HTR-8/SVneo (cell line): ENCODE measurements at regions not wholly inside any gene's neighbourhood (a gene's known extent, or its start where the extent isn't known, plus 50 kb on each side); places are given as distances from the start of the nearest gene placed in this dataset.

Experiments
- DNase-seq: peaks from one replicate; pipeline ENCODE4 v3.0.0; 2011; ENCODE audit warnings: low spot score, mixed read lengths; ENCODE audit not compliant: insufficient read length
- FAIRE-seq: peaks from 2 replicates; lab custom pipeline; 2011; peaks lifted over from hg19 to GRCh38; lab: Jason Lieb, UNC

DNA sequence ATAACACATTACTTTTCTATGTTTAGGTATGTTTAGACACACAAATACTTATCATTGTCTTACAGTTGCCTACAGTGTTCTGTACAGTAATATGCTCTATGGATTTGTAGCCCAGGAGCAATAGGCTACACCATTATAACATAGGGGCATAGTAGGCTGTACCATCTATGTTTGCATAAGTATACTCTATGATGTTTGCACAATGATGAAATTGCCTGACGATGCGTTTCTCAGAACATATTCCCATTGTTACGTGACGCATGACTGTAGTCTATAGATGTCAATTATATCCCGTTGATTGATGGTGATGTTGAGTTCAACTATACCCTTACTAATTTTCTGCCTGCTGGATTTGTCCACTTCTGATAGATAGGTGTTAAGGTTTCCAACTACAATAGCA lies 139.4 kb upstream of the PFN2 start:
- FAIRE-seq = peak; percentile 59
- no peak for DNase-seq

DNA sequence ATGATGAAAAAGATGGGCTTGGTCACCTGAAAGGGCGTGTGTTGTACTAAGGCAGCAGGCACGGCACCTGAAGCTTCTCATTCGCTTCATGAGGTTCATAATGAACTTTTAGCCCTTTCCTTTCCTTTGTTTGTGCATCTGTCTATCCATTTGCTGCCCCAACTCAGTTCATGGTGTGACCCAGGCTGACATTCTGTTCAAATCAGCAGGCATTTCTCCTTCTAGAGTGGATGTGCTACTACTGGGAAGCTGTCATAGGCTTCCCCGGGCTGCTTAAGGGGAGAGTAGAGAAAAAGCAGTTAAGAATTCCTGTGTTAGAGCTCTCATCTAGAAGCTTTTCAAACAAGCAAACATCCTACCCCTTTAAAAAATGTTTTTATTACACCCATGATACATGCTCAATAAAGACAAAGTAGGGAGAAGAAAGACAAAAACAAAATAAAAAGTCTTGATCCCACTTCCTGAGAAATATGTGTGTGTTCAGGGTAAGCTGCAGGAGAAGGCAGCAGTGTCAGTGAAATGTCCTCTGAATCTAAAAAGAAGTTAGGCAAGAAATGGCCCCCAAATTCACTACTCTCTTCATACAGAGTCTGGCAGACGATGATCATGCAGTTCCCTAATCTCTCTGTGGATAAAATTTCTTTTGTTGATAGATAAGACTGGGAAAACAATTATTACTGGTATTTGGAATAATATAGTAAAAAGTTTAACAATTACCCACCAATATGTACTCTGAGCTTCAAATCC lies 136.9 kb upstream of the PFN2 start:
- FAIRE-seq (no peak), DNase-seq (no peak)

DNA sequence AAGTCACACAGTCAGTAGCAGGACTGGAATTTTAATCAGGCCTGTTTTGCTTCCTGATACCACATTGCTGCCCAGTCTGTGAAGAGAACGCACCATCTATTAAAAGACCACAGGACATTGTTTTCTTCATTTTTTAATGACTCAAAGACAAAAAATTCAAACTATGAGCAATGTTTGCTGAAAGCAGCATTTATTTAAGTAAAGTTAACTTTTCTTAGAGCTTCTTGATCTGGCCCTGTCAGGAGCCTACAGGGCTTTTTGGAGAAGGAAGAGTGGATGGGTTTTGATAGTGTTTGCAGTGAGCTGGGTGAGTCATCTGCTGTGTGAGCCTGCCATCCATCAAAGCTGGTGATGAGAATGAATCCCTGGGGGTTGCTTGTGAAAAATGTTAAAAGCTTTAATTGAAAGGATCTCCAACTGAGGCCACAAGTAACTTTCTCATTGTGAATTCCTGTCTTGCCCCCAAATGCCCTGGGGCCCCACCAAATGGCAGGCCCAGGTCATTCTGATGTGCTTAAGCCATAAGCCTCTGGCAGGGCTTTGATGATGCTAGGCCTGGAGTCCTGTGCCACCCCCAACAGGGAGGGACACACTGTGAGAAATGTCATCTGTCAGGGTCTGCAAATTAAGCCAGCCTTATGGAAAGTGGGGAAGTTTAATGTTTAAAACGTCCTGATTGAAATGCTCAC lies 136.2 kb upstream of the PFN2 start:
- DNase-seq (peak; percentile 69), FAIRE-seq (peak; percentile 44)

DNA sequence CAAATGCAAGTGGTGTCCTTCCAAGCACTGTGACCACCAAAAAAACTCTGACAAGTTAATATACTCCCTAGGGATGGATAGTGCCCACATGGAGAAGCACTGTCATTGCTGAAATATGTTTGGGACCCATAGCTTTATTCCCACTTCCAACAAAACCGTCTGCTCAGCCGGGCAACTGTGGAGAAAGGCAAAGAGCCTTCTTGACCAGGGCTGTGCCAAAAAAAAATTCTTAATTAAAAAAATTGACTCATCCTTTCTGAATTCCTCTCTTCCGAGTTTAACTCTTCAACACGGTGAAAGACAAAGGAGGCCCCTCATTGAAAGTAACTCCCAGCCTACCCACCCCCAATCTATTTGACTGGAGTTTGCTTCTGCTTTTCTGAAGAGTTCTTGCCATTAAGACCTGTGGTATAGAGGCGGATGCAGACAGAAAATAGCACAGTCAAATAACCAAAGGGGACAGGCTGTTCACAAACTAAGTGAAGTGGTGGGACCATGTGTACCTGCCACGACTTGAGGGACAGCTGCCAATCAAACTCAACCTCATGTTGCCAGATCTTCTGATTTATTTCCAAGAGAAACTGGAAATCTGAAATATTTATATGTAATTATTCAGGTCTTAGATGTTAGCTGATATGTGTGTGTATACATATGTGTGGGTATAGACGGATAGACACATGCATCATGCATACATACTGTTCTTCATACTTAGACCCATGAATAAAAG lies 135.4 kb upstream of the PFN2 start:
- FAIRE-seq (no peak), DNase-seq (no peak)

DNA sequence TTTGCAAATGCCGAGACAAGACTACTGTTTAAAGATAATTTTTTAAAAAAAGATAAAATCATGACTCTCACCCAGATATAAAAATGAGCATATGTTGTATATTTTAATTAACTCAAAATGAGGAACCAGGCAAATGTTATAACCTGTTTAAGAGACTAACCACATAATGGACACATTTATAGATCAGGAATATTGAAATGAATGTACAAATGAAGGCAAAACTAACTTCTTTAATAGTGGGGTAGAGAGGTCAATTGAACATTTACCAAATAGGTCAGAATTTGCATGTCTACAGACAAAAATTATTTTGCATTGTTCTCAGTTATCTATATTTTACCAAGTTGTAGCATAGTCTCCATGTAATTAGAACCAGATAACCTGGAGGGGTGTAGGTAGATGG lies 134.3 kb upstream of the PFN2 start:
- no peak for DNase-seq
- FAIRE-seq = no peak

DNA sequence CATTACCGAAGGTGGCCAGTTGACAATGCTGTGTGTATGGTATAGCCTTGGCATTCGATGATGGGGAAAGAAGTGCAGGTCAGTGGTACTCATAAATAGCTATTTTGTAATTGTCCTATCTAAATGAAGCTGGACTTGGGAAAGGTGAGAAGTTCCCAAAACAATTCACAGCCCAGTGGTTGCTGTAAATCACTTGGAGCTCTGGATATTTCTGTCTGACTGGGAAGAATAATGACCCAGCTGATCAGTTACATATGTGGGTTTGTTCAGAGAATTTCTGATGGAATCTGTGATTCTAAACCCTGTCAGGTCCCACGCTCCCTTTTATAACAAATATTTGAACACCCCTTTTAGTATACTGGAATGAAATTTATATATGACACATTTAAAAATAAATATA lies 133.9 kb upstream of the PFN2 start:
- DNase-seq (no peak), FAIRE-seq (no peak)

DNA sequence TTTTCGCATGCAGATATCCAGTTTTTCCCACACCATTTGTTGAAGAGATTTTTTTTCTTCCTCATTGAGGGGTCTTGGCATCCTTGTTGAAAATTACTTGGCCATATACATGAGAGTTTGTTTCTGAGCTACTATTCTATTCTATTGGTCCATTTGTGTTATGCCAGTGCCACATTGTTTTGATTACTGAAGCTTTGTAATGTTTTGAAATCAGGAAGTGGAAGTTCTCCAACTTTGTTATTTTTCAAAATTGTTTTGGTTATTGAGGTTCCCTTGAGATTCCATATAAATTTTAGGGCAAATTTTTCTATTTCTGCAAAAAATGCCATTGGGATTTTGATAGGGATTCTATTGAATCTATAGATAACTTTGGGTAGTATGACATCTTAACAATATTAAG lies 130.3 kb upstream of the PFN2 start:
- no peak for FAIRE-seq
- DNase-seq = no peak

DNA sequence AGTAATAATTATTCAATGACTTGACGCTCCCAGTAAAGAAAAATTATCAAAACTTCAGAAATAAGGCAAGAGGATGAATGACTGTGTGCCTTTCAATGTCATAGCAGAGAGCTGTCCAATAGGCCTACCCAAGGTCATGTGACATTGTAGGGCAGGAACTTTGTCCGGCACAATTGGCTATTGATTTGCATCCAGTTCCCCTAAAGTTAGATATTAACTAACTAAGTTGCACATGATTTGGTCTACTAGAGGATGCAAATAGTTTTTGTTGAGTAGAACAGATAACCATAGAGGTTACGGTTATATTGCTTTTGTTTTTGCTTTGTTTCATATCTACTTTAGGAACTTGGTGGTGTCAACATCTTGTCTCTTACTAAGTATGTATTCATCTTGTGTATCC lies 127.9 kb upstream of the PFN2 start:
- DNase-seq (no peak), FAIRE-seq (no peak)

DNA sequence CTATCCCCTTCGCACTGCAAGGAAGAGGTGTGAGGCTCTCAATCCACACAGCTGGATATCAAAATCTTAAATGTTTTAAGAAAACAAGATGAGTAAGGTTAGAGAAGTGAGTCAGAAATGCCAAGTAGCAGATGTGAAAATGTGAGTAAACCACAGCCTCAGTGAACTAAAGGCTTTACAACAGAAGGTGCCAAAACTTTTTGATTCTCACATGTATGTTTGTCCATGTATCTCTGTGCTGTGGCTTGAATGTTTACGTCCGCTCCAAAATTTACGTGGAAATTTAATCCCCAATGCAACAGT lies 126.8 kb upstream of the PFN2 start:
- FAIRE-seq = no peak
- no peak for DNase-seq

DNA sequence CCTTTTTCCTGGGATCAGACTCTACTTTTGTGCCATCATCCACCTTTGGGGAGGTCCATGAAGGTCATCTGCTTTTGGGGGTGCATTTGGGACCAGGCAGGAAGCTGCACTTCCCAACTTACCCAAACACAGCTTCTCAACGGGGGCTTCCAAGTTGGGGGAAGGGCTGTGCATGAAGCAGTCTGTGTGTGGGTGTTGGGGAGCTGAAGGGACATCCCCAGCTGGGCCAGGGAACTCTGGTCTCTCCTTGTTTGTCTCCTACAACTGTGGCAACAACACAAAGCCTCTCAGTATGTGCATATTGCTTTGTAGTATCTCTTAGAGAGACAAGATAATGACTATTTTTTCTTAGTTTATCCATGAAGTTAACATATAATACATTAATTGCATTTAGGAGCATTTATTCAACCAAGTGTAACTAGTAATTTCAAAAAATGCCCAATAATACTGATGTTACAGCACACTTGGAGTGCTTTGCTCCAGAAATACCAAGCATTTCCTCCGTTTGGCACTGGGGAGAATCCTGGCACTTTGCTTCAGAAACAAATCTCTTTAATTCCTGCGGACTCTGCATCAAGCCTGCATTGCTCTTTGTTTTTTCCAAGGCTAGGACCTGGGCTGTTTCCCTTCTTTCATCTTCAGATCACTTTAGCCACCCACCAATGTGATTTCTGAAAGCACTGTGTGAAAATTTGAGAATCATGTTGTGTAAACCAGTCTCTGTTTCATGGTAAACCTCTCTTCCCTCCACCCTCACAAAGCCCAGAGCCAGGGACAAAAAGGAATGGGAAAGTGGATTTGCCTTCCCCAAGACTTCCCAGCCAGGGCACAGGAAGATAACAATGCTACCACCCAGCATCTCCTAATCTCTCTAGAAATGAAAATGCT lies 126.2 kb upstream of the PFN2 start:
- FAIRE-seq (no peak), DNase-seq (no peak)

DNA sequence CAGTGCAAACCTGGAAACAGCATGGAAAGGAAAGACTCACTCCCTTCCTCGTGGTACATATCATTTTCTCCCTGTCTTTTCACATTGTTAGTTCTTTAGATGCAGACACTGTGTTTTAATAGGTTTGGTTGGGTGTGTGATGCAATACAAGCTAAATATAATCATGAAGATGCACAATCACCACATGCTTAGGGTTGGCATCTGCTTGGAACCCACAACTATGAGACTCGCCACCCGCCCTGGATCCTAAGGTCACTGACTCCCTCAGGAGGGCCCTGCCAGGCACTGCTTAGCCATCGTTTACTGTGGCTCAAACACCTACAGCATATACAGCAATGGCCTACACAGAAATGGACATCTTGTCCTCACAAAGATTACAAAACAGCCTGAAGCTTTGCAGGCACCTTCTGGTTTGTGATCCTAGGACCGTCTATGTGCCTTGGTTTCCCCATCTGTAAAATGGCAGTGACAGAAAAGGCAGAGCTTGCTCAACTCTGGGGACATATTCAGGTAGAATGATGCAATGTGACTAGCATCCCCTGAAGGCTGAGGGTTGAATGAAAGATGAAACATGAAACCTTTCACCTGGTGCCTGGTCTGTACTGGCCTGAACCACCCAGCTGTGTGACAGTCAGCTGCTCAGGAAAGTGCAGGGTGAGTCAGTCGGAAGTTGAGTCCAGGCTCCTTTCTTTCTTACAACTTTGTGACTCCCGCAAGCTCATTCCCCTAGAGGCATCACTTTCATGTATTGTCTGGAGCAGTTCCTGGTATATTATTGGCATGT lies 123.6 kb upstream of the PFN2 start:
- no peak for FAIRE-seq
- DNase-seq = no peak

DNA sequence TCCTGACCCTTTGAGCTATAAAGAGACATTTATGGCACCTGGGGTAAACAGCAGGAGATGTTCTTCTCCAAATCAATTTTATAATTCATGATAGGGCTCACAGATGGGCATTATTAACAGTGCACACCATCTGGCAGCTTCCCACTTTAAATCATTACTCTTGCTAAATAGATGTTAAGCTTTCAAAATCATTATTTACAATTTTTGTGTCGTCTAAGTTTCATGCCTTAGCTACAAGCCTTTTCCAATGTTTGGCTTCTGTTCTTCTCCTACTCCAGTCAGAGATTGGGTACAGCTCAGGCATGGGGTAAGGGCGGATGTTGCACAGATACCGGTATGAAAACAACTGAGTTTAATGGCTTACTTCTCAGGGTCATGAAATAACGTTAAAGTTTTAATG lies 120.9 kb upstream of the PFN2 start:
- FAIRE-seq (no peak), DNase-seq (no peak)

DNA sequence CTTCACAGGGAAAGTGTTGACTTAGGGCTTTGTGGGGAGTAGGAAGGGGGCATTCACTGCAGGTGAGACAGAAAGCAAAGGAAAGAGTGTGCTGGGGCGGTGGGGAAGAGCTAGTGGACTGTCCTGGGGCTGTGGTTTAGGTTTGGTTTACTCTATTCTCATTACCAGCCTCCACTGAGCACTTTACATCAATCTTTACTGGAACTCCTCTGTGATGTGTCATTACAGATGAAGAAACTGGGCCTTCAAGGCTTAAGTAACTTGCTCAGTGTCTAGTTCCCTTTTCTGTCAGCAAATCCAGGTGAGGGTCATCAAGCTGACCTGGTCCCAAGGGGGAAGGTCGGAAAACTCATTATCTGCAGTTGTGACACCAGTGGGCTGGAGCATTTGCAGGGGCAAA lies 120.2 kb upstream of the PFN2 start:
- DNase-seq (no peak), FAIRE-seq (no peak)

DNA sequence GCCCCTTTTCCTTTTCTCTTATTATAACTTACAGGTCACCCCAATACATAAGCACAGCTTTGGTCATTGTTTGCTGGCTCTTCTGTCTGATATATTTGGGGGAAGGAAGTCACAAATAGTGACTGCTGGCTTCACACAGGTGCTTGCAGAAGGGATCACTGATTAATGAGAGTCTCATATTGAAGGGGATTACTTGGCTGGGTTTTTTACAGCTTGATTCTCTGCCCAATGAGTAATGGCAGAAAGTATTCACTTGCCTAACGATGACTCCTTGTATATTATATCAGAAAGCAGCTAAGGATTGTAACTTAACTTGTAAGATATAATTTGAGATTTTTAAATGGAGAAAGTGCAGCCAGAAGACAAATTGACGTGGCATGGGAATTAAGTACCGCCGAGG lies 119.3 kb upstream of the PFN2 start:
- DNase-seq (no peak), FAIRE-seq (no peak)

DNA sequence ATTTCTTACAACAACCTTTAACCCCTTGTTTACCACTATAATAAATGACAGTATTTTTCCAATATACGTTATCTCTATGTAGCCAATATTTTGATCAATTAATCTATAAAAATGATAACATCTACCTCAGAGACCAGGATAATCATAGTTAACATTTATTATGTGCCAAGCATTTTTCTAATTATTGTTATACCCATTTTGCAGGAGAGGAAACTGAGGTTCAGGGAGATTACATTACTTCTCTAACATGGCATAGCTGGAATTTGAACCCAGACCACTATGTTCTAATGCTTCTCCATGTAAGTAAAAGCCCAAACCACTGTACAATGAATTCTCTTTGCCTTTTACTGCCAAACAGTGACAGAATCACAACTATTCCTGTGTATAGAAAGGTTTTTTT lies 113.4 kb upstream of the PFN2 start:
- DNase-seq = no peak
- no peak for FAIRE-seq

DNA sequence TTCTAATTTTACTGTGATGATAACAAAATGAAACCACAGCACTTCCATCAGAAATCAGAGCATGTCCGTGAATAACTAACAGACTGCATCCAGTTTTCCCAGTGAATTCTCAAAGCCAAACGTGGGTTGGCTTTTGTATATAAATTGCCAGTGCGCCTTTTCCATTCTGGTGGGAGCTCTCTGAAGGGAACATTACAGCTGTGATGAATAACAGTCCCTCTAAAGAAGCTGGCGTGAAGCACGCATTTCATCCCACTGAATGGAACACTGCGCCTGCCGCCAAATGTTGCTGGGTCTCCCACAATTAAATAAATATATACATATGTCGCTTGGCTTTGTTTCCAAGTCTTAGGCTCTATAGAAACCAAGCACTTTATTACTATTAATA lies 113.0 kb upstream of the PFN2 start:
- DNase-seq (no peak), FAIRE-seq (no peak)

DNA sequence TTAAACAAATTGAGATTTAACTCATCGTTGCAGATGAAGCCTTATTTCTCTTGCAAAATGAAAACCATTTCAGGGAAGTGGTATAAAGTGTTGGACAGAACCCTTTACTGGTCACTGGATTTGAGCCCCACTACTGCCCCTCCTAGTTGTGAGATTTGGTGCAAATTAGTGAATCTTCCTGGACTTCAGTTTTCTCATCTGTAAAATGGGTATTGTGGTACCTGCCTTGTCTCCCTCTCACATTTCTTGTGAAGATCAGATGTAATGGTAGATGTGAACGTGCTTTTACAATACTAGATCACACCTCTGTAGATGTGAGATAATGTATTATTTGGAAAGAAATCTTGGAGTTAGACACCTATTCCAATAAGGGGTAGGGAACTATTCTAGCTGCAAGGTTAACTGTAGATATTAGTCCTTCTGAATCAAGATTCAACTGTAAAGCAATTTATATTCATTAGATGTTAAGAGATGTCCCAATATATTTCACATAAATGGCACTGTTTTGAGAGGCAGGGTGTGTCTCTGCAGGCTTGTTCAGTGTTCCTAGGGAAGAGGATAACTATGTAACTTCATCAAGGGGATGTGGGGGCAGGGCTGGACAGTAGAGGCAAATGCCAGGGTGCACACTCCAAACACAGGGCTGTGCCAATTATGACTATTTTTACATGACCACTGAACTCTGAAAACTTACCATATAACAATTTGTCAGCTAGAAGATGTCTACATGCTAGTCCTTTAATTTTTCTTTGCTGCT lies 112.4 kb upstream of the PFN2 start:
- DNase-seq = no peak
- peak; percentile 4 for FAIRE-seq

DNA sequence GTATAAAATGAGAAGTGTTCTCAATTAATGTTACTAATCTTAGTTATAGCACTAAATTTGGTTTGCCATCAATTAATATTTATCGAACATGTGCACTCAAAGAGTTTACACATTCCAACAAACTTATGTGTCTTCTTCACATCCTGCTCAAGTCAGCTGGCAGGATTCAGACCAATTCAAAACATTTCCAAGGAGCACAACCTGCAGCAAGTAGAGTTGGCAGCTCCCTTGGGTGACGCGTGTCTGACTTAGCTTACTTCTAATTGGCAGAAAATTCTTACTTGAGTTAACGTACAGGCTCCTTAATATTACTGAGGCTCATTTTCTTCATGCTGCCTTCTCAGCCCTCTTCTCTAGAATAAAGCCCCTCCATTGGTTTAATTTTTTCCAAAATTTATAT lies 110.4 kb upstream of the PFN2 start:
- FAIRE-seq = no peak
- no peak for DNase-seq

DNA sequence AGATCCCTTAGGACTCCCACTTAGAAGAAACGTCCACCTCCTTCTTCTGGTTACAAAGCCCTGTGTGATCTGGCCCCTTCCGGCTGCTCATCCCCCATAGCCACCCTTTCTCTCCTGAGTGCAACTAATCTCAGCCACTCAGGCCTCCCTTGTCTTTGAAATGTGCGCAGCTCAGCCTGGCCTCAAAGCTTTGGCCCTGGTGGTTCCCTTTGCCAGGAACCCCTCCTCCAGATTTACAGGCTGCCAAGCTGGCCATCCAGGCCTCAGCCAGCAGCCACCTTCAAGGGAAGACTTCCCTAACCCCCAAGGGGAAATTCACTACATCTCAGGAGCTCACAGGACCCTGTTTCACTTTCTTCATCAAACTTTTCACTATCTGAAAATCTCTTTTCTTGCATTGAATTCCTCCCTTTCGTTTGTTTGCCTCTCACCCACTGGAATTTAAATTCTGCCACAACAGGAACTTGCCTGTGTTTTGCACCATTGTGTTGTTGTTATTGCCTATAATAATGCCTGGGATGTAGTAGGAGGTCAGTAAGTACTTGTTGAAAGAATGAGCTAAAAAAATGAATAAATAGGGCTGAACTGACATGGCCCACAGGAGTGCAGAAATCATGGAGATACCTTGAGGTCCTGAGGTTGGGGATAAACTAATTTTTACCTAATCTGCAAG lies 109.5 kb upstream of the PFN2 start:
- DNase-seq = no peak
- no peak for FAIRE-seq
